HEK293T (cell line): ENCODE measurements at regions not wholly inside any gene's neighbourhood (a gene's known extent, or its start where the extent isn't known, plus 50 kb on each side); places are given as distances from the start of the nearest gene placed in this dataset.

Experiments
- CTCF ChIA-PET: fragments of 350-600 bp; formaldehyde crosslinking; extraction: SDS; loops from one replicate; lab custom pipeline; 2021; ENCODE audit warnings: antibody characterized with exemption, inconsistent platforms; lab: Yijun Ruan, JAX
- POLR2A ChIA-PET: fragments of 350-600 bp; formaldehyde crosslinking; extraction: SDS; loops from one replicate; lab custom pipeline; 2020; ENCODE audit warnings: antibody characterized with exemption, inconsistent platforms; lab: Yijun Ruan, JAX
- DNase-seq: peaks from one replicate; pipeline ENCODE4 v3.0.0; 2012; ENCODE audit warnings: mixed read lengths; ENCODE audit errors: extremely low spot score
- ARNT ChIP-seq: fragments of 450-650 bp; IDR thresholded peaks from 2 replicates; pipeline ENCODE4 v1.6.1; 2017; ENCODE audit warnings: mild to moderate bottlenecking
- BHLHE40 ChIP-seq: fragments of 450-650 bp; IDR thresholded peaks from 2 replicates; pipeline ENCODE4 v1.6.1; 2016; ENCODE audit warnings: mild to moderate bottlenecking, moderate library complexity, borderline replicate concordance
- CTBP1 ChIP-seq: fragments of 450-650 bp; IDR thresholded peaks from 2 replicates; pipeline ENCODE4 v1.6.1; 2016; ENCODE audit warnings: borderline replicate concordance
- ELF4 ChIP-seq: fragments of 450-650 bp; IDR thresholded peaks from 2 replicates; pipeline ENCODE4 v1.6.1; 2017; ENCODE audit warnings: antibody characterized with exemption
- FOXA1 ChIP-seq: fragments of 450-650 bp; IDR thresholded peaks from 2 replicates; pipeline ENCODE4 v1.6.1; 2016; ENCODE audit warnings: mild to moderate bottlenecking
- FOXK2 ChIP-seq: fragments of 450-650 bp; IDR thresholded peaks from 2 replicates; pipeline ENCODE4 v1.6.1; 2016; ENCODE audit warnings: mild to moderate bottlenecking
- FOXM1 ChIP-seq: fragments of 450-650 bp; IDR thresholded peaks from 2 replicates; pipeline ENCODE4 v1.6.1; 2017; ENCODE audit warnings: mild to moderate bottlenecking, borderline replicate concordance
- HDGF ChIP-seq: fragments of 450-650 bp; IDR thresholded peaks from 2 replicates; pipeline ENCODE4 v1.6.1; 2017; ENCODE audit warnings: antibody characterized with exemption, borderline replicate concordance
- L3MBTL2 ChIP-seq: fragments of 450-650 bp; conservative IDR thresholded peaks from 2 replicates; pipeline ENCODE4 v1.6.1; 2016; ENCODE audit warnings: mild to moderate bottlenecking
- LEF1 ChIP-seq: fragments of 450-650 bp; IDR thresholded peaks from 2 replicates; pipeline ENCODE4 v1.6.1; 2017; ENCODE audit warnings: mild to moderate bottlenecking, borderline replicate concordance
- NFRKB ChIP-seq: fragments of 450-650 bp; IDR thresholded peaks from 2 replicates; pipeline ENCODE4 v1.6.1; 2016; ENCODE audit warnings: mild to moderate bottlenecking, moderate library complexity
- SP1 ChIP-seq: fragments of 450-650 bp; IDR thresholded peaks from 2 replicates; pipeline ENCODE4 v1.6.1; 2017
- SUZ12 ChIP-seq: fragments of 450-650 bp; IDR thresholded peaks from 2 replicates; pipeline ENCODE4 v1.6.1; 2016; ENCODE audit warnings: mild to moderate bottlenecking
- TARDBP ChIP-seq: fragments of 450-650 bp; IDR thresholded peaks from 2 replicates; pipeline ENCODE4 v1.6.1; 2016
- ZNF384 ChIP-seq: fragments of 450-650 bp; IDR thresholded peaks from 2 replicates; pipeline ENCODE4 v1.6.1; 2016
- TF ChIP-seq, protein P1 (sequence below): fragments of 450-650 bp; IDR thresholded peaks from 2 replicates; pipeline ENCODE4 v1.6.1; 2016

DNA sequence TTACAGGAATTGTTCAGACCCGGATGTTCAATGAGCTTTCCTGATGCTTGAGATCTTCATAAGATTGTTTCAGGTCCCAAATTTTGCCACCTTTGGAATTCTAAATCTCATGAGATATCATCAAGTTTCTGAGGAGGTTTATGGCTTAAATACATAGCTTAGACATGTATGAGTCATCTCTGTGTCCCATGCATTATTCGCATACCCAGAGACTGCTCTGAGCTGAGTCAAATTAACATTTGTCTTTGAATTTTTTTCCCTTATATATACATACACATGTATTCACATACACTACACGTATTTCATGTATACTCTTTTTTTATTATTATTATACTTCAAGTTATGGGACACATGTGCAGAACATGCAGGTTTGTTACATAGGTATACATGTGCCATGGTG lies 744.6 kb downstream of the BRINP1 start:
- ChIA-PET CTCF (no interaction called here), POLR2A (no interaction called here)
- TF ChIP-seq, protein P1, sequence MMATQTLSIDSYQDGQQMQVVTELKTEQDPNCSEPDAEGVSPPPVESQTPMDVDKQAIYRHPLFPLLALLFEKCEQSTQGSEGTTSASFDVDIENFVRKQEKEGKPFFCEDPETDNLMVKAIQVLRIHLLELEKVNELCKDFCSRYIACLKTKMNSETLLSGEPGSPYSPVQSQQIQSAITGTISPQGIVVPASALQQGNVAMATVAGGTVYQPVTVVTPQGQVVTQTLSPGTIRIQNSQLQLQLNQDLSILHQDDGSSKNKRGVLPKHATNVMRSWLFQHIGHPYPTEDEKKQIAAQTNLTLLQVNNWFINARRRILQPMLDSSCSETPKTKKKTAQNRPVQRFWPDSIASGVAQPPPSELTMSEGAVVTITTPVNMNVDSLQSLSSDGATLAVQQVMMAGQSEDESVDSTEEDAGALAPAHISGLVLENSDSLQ, result no peak
- TF ChIP-seq FOXK2, result no peak
- TF ChIP-seq ARNT, result no peak
- no peak for TF ChIP-seq NFRKB
- no peak for TF ChIP-seq LEF1
- TF ChIP-seq FOXM1, result no peak
- TF ChIP-seq CTBP1, result no peak
- TF ChIP-seq ZNF384, result no peak
- TF ChIP-seq TARDBP, result no peak
- no peak for TF ChIP-seq BHLHE40
- TF ChIP-seq FOXA1, result no peak
- TF ChIP-seq SUZ12, result no peak
- TF ChIP-seq HDGF, result no peak
- no peak for TF ChIP-seq L3MBTL2
- TF ChIP-seq SP1, result no peak
- TF ChIP-seq ELF4, result no peak
- no peak for DNase-seq

DNA sequence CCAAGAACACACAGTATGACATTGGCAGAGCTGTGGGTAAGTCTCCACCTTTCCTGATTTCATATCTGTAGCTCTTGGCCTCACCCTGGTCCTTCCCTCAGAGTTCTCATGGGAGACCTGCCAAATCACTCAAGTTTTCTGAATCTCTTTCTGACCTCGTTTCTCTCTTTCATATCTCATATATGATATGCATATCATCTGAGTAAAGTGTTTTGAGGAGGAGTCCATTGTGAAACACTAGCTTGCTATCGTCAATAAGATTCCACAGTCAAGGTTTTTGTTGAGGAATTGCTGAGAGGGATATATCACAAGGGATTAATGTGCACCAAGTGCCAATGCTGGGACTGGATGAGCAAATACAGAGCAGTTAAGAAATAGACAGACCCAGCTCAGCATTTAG lies 739.2 kb downstream of the BRINP1 start:
- TF ChIP-seq FOXA1 (no peak), NFRKB (no peak), ELF4 (no peak), HDGF (no peak), SP1 (no peak), FOXK2 (no peak), FOXM1 (no peak), L3MBTL2 (no peak), ZNF384 (no peak)
- CTCF ChIA-PET, result no interaction called here
- DNase-seq, result no peak
- POLR2A ChIA-PET, result no interaction called here

GRCh38 chr9:118630931-118631595 lies 738.2 kb downstream of the BRINP1 start:
- CTCF ChIA-PET, result no interaction called here
- DNase-seq, result no peak
- POLR2A ChIA-PET, result no interaction called here
- TF ChIP-seq ELF4, result no peak
- no peak for TF ChIP-seq BHLHE40
- TF ChIP-seq HDGF, result no peak
- TF ChIP-seq, protein P1, result no peak
- TF ChIP-seq FOXM1, result no peak
- TF ChIP-seq CTBP1, result no peak
- TF ChIP-seq FOXA1, result no peak
- TF ChIP-seq ZNF384, result no peak

- CTCF ChIA-PET, result no interaction called here
- DNase-seq, result no peak
- POLR2A ChIA-PET, result no interaction called here
- no peak for TF ChIP-seq ARNT
- TF ChIP-seq, protein P1, result no peak
- no peak for TF ChIP-seq FOXM1
- TF ChIP-seq L3MBTL2, result no peak
- no peak for TF ChIP-seq LEF1
- TF ChIP-seq ZNF384, result no peak
- TF ChIP-seq ELF4, result no peak
- TF ChIP-seq NFRKB, result no peak
- TF ChIP-seq FOXK2, result no peak
- TF ChIP-seq SUZ12, result no peak
- TF ChIP-seq TARDBP, result no peak
- no peak for TF ChIP-seq HDGF
- TF ChIP-seq BHLHE40, result no peak
- no peak for TF ChIP-seq SP1
- no peak for TF ChIP-seq FOXA1
- no peak for TF ChIP-seq CTBP1
Measured at GRCh38 chr9:118631956-118632355, 737.3 kb downstream of the BRINP1 start.

GRCh38 chr9:118635416-118635815 lies 733.8 kb downstream of the BRINP1 start:
- TF ChIP-seq ELF4 (no peak), BHLHE40 (no peak), HDGF (no peak), SUZ12 (no peak), FOXK2 (no peak), ARNT (no peak), ZNF384 (no peak), CTBP1 (no peak), FOXA1 (no peak), TARDBP (no peak), L3MBTL2 (no peak), FOXM1 (no peak), SP1 (no peak), LEF1 (no peak), NFRKB (no peak)
- TF ChIP-seq, protein P1, result no peak
- CTCF ChIA-PET, result no interaction called here
- POLR2A ChIA-PET, result no interaction called here
- no peak for DNase-seq

GRCh38 chr9:118637681-118638080 lies 731.6 kb downstream of the BRINP1 start:
- POLR2A ChIA-PET, result no interaction called here
- TF ChIP-seq SUZ12 (no peak), HDGF (no peak), LEF1 (no peak), SP1 (no peak), CTBP1 (no peak), NFRKB (no peak), TARDBP (no peak)
- CTCF ChIA-PET, result no interaction called here
- no peak for DNase-seq
